ENCODE measurements at regions not wholly inside any gene's neighbourhood (a gene's known extent, or its start where the extent isn't known, plus 50 kb on each side); places are given as distances from the start of the nearest gene placed in this dataset.

DNA sequence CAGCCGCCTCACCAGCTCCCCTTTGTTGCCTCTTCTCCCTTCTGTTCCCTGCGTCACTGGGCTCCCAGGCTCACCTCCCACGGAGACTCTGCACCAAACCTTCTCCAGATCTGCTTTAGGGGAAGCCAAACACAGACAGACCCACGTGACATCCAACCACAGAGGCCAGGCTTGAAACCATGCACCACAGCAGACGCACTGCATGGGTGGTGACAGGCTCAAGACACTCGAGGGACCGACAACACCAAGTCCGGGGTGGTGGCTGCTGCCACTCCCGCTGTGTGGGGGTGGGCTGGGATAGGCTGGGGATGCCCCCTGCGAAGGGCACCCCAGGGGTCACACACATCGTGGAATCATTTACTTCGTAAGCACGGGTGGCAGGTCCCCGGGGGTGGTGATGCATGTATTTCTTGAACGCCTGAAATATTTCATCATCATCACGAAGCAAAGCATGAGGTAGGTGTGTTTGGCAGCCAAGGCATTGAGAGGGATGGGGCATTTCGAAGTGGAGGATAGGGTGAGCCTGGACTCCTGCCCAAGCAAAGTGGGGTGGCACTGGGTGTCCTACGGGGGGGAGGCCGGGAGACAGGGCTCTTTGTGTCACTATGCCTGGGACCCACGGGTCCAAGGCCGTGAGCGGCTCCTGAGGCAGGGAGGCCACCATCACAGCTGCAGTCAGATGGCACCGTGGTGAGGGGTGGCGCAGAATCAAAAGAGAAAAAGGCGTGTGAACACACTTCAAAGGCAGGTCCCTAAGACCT, 66.8 kb upstream of the RFLNA start:
- no peak for DNase-seq

DNA sequence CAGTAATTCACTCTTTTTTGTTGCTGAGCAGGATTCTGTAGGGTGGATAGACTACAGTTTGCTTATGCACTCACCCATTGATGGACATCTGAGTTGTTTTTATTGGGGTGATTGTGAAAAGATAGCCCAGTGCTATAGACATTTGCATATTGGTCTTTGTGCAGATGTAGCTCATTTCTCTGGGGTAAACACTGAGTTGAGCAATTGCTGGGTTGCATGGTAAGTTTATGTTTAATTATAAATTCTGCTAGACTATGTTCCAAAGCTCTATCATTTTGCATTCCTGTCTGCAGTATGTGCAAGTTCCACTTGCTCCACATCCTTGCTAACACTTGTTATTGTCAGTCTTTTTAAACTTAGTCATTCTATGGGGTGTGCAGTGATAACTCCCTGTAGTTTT, 65.4 kb upstream of the RFLNA start:
- no peak for DNase-seq

DNA sequence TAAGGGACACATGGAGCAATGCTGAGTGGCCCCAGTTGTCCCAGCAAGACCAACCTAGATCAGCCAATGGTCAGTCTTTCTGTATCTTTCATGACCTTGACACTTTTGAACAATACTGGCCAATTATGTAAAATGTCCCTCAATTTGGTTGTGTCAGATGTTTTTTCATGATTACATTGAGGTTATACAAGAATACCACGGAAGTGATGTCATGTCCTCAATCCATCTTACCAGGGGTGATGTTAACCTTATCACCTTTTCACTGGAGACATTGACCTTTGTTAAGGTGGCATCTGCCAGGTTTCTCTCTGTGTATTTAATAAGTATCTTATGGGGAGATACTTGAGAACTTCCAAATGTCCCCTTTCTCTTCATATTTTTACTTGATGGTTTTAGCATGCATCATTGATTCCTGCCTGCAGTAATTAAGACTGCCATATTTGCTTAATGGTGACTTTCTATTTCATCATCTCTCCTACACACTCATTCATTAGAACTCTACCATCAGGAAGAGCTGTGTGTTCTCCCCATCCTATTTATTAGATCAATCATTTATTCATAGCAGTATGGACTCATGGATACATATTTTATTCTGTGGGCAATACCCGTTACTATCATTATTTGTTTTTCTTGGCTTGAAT, 64.7 kb upstream of the RFLNA start:
- DNase-seq = no peak

DNA sequence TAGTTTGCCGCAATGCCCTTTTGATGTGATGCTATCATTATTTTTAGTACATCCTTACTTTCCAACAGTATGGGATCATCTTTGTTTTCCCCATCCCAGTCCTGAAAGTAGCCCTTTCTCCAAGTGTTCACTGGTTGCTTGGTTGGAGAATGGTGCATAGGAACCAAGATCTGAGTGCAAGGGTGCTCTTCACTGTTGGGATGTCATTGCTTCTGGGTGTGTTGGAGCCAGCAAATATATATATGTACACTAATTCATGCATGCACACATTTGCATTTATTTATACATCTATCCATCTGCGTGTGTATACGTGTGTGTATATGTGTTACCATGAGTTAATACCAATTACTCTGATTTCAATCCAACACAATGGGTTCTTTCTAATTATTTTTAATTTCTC, 64.1 kb upstream of the RFLNA start:
- no peak for DNase-seq

DNA sequence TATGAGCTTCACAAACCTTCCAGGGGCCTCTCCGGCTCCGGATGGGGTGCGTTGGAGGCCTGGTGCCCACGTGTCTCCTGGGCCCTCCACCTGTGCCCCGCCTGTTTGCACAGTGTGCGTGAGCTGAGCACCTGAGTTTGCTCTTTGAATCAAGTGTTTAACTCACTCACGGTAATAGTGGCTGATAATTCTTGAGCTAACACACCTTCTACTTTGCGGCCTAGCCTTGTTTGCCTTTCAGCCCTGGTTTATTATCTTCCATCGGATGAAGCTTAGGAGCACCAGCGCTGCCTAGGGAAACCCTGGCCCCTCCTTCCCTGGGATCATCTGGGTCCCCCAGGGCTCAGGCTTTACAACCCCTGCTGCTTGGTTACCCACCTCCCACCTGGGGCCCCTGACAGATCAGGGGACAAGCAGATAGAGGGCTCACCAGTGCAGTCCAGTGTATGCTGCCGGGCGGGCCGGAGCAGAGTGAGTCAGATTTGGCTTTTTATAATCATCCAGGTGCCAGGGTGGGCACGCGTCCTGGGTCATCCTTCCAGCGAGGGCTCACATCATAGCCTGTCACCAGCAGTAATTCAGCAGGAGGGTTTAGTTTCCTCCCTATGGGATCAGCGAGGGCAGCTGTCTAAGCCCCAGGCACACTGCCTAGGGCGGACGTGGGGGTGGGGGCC, 62.8 kb upstream of the RFLNA start:
- no peak for DNase-seq

DNA sequence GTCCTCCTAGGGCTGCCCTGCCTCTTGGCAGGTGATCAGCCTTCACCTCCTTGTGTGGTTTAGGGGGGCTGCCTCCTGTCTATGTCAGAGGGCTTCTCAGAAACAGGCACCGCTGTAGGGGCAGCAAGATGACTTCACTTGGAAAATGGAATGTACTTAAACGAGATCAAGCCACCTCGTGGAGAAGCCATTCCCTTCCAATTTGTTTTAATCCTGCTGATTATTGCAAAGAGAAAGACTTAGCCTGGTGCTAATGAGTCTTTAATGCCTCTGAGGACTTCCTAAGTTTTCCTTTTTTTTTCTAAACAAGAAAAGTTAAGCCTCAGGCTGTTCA, 62.3 kb upstream of the RFLNA start:
- no peak for DNase-seq

DNA sequence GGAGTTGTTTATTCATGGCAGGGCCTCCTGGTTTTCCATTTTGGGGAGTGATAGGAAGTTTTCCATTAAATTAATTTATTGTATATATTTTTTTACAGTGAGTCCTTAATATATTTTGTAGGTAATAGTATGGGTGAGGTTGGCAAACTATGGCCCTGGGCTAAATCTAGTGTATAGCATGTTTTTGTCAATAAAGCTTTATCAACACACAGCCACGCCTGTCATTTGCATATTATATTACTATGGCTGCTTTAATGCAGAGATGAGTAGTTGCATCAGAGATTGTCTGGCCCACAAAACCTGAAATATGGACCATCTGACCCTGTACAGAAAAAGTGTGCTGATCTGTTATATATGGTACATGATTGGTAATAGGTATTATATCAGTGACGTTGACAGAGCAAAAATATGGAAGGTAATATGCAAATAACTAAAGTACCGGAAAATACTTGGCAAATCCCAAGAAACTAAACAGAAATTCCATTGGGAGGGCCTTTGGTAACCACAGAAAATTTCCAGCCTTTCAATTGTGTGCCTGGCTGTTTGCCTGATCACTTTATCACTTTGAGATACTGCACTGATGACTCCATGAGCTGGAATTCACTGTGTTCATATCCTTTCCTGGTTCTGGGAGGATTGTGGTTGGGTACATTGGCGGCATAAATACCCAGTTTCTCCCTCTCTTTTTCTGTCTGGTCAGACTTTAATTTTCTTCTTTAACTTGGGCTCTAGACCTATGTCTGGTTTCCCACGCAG, 61.7 kb upstream of the RFLNA start:
- no peak for DNase-seq

DNA sequence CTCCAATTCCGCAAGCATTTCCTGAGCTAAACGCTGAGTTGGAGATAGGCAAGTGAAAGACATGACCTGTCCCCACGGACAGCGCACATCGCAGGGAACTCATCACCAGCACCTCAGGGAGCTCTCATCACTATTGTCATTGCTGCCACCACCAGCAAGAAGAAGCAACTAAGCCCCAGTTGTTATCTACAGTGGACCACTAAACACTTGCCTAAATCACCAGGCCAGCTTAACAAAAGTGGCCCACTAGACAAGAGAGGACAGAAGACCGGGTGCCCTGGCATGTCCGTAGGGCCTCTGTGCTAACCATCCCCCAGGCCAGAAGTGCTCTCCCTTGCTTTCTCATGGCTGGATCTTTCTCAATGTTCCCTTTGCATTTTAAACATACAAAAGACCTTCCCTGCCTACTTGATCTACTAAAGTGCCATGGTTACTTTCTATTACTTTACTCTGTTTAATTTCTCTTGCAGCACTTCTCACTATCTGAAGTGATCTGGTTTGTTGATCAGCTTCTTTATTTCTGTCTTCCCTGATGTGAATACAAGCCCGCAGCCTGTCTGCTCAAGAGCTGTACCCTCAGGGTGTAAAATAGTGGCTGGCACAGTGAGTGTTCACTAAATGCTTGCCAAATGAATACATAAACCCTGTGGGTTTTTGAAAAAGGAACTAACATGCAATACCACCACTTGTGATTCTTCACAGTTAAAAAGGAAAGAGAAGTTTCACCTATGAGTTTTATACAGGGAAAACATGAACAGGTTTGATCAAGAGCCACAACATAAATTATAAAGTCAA, 60.9 kb upstream of the RFLNA start:
- DNase-seq = no peak

DNA sequence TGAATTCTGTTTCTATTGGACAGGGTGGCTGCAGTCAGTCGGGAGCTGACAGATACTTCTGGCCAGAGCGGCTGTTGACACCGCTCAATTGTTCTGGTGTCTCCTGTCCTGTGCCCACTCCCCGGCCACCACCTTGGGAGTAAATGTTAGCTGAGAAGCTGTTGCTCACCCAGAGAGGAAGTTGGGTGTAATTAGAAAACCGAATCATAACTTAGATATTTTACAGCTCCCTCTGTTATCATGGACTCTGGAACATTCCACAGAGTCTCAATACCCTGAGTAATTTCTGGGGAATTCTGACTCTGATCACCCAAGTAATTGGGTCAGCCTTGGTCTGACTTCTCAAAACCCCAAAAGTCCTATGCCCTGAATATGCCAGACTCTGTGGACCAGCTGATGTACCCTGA, 58.3 kb upstream of the RFLNA start:
- DNase-seq = no peak

DNA sequence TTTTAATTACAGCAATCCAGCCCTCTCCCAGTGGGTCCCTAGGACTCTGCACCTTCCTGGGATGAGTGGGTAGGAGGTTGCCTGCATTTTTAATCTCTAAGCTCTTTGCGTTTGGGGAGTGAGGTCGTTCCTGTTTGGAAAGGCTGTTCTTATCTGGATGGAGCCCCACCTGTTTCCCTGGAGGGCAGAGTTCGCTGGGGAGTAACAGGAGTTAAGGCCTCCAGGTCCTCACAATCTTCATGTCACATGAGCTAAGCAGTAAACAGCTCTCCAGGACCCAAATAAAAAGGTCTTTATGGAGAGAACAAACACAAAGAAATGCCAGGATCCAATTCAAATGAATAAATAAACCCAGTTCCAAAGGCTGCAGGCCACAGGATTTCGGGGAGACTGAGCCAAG, 56.0 kb upstream of the RFLNA start:
- no peak for DNase-seq

DNA sequence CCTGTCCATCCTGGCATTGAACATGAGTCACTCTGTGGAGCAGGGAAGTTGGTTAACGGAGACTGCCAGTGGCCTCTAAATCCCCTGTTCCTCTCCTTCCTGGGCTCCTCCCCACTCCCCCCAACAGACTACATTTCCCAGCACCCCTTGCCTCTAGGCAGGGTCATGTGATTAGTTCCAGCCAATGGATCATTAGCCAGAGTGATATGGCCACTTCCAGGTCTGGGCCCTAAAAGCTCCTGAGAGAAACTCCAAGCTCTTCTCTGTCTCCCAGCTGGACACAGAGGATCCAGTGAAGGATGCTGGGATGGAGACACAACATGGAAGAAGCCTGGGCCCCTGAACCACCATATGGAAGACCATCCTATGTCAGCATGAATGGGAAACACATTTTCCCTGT, 54.4 kb upstream of the RFLNA start:
- peak; percentile 15 for DNase-seq

DNA sequence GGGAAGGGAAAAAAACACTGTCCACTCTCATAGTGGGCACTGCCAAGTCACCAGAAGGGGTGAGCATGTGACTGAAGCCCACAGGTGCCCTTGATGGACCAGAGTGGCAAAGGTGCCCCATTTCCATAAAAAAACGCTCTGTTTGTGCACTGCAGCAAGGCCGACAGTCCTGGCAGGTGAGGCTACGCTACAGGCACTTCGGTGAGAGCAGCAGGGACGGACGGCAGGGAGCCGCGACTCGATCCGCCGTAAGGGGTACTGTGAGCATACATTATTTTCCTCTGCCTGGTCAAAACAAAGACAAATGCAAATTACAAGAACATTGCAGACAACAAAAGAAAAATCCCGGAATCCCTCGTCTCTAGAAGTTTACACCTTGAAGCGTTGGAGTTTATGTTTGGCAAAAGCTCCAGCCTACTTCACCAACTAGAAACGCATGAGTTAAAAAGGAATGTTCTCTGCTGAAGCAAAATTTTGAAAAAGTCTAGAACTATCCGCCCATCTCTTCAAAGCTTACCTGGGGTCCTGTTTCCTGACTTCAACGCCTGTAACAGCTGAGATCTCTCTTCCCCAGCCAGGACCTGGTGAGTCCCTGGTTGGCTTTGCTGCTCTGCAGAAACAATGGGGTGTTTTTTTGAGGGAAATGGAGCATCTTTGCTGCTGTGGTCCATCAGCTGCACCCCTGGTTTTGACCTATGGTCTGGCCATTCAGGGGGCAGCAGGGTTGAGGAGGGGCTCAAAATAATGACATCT, 52.9 kb upstream of the RFLNA start:
- DNase-seq = no peak

DNA sequence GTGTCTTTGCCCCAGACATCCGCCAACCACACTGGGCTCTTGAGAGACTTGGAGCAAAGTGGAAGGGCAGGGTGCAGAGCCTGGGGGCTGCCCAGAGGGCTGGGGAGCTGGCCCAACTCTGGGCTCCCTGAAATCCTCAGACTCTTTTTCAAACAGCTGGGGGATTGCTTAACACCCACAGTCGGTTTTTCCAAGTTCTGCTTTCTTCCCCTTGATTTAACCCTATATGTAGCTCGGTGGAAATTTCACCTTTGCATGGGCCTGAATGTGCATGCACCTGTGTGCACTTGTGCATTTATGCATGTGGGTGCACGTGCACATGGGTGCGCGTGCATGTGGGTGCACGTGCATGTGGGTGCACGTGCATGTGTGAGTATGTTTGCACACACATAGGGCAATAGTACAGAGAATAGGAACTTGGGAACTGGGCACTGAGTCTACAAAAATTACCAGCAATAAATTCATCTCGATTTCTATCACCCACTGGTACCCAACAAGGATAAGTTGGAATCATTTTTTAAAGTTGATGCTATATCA, 52.3 kb upstream of the RFLNA start:
- no peak for DNase-seq

DNA sequence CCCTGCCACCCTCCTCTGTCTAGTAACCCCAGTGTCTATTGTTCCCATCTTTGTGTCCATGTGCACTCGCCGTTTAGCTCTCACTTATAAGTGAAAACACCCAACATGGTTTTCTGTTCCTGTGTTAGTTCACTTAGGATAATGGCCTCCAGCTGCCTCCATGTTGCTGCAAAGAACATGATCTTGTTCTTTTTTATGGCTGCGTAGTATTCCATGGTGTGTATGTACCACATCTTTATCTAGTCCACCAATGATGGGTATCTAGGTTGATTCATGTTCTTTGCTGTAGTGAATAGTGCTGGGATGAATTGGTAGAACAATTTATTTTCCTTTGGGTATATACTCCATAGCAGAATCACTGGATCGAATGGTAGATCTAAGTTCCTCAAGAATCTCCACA, 51.0 kb upstream of the RFLNA start:
- DNase-seq = no peak
